ENCODE measurements at regions not wholly inside any gene's neighbourhood (a gene's known extent, or its start where the extent isn't known, plus 50 kb on each side); places are given as distances from the start of the nearest gene placed in this dataset.
A peak's percentile ranks its signal among the peaks of the same experiment; 100 is the strongest.

DNA sequence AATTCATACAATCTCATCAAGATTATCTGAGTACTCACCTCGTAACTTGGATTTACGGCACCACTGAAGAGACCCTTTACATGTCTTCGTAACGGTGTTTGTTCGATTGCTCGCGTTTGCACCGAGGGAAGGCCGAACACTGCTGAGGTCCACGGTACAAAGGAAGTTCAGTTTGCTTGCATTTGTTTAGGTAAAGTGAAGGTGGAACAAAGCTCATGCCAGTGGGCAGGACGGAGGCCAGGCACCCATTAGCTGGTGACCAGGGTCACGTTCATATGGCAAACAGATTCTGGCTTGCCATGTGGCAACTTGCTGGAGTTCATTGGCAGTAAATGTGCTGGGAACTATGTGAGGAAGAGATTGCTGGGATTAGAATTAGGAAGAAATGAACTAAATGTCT lies 164.8 kb downstream of the MACROH2A1 start:
- DNase-seq: no peak

DNA sequence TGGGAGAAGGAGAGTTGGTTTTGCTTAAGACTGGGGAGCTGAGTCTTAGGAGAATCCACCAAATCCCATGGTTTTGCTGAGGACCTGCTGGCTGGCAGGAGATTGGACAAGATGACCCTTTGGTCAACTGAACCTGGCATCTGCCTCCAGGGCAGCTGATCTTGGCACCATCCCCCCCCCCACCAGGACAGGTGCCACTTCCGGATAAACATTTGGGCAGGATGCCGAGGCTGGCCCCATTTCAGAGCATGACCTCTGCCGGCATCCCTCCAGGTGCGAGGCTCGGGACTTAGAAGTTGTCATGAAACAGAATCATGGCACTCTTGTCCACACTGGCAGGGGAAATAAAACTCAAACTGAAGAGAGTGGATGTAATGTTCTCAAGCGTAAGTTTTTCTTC lies 165.6 kb downstream of the MACROH2A1 start:
- DNase-seq: no peak

DNA sequence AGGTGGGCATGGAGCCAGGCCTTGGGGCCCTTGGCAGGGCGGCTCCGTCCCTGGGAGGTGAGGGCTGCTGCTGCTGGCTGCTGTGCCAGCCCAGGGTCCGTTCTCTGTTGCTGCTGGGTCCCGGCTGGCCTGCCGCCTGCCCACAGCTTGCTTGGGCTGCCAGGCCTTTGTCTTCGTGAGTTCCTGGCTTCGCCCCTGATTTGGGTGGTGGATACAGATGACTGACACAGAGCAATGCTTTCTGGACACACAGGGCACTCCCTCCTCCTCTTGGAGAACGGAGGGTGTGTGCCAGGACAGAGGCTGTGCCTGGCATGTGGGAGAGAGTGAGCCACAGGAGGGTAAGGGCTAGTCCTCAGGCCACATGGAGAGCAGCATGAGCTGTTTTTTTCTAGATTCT lies 166.1 kb downstream of the MACROH2A1 start:
- DNase-seq: no peak

DNA sequence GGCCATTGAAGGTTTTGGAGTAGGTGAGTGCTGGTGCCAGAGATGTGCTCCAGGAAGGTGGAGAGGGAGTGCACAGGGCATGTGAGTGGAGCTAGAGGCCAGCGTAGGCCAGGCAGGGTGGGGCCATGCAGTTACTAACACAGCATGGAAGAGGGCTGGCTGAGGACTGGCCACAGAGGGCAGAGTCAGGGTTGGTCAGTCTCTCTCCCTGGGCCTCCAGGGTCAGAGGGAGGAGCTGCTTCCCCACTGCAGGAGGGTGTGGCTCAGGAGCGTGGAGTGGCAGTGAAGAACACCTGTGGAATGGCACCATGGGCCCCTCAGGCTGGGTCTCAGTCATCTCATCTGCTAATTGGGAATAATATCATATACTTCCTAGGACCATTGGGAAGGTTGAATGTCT lies 167.7 kb downstream of the MACROH2A1 start:
- DNase-seq: no peak

DNA sequence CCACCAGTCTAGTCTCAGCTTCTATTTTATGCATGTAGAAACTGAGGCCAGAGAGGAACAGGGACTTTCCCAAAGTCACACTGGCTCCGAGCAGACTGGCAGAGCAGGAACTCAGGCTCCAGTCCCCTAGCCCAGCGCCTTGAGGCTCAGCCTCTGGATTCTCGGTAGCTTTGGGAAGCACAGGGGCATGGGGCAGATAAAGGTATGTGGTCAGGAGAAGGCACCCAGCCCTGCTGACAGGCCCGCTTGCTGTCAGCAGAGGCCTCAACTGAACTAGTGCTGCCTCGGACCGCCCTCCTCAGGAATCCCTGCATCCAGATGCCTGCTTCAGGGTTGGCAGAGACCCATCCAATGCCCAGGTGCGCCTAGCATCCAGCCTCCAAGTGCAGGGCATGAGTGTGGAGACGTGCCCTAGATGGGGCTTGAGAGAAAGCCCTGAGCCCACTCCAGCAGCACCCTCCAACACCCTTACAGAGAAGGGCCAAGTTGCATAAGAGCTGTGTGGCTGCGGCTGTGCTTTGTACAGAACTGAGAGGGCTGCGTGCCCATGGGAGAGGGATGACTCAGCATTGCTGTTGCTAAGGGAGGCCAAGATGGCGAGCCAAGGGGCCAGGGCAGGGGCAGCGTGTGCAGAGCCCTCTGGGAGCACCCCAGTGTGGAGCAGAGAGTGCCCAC lies 168.6 kb downstream of the MACROH2A1 start:
- peak; percentile 25 for DNase-seq

DNA sequence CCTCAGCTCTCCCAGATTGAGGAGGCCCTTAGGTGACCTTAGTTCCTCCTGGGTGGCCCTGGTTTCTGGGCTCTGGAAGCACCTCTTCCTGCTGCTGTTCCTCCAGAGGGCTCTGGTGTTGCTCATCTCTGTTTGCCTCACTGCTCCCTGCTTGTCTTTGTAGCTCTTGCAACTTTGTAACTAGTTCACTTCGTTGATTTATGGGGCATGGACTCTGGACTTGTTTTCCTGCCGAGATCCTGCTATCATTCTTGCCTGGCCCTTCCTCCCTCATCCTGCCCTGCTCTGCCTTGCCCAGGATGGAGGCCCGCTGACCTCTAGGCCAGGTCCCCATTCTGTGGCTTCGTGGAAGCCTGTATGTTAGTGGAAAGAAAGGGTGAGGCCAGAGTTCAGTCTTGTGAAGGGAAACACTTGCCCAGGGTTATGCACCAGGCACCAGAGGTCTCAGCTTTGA lies 169.3 kb downstream of the MACROH2A1 start:
- no peak for DNase-seq

DNA sequence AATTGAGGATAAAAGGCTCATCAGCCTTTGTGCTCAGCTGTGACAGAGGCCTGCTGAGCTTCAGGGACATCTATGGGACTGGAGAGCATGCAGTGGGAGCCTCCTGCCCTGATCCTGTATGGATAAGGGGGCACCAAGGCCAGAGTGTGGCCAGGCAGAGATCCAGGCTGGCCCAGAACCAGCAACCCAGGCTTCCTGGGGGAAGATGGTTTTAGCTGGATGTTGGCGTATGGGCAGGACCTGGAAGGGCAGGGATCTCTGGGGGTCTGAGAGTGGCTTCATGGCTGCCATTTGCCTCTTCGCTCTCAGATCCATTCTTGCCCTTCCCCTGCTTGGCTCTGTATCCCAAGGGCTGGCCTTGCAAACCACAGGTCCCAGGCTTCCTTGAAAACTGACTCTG lies 169.9 kb downstream of the MACROH2A1 start:
- no peak for DNase-seq

DNA sequence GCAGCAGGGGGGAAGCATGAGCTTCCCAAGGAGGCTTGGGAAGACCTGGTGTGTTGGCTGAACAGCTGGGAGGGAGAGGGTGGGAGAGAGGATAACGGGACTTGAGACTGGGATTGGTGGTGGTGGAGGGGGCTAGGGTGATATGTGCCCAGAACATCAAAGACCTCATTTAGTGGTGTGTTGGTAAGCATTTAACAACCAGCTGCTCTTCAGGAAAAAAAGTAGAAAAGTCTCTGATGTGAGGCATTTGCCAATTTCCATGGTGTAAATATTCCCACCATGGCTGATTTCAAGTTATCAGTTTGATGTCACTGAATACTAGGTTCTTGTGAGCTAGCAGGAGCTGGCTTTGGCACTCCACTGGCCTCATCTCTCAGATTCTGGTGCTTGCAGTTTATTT lies 170.8 kb downstream of the MACROH2A1 start:
- DNase-seq: no peak

DNA sequence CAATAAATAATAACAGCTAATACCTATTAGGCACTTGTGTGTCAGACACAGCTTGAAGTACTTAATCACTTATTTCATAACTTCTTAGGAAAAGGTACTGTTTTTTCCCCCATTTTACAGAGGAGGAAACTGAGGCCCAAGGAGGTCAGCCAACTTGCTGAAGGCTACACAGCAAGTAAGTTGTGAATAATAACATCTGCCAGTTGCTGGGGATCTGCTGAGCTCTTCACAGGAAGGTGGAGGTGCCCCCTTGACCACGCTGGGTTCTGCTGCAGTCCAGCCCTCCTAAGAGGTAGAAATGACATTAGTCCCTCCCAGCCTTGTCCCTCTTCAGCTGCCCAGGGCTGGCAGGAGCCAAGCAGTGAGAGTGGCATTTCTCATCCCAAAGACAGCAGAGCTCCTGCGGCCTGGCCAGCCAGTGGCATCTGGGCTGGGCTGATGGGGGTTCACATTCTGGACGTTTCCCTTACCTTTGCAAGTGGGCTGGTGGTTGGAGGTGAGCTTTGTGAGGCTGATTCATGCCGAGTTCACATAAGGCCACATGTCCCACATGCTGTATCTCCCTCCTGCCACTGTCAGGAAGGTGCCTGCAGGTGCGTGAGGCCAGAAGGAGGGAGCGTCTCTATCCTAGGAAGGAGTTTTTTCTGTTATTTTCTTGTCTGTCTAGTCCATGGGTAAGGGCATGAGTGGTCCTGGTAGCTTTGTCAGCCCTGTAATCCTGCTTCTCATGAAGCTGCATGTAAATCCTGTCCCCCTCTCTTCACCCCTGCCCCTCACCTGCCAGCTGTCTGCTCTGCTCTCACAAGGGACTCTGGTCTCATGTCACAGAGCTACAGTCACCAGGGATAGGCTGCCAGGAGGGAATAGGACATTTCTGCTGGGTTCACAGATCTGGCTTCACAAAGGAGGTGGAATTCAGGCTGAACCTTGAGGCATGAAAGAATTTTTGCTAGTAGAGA lies 171.7 kb downstream of the MACROH2A1 start:
- no peak for DNase-seq

DNA sequence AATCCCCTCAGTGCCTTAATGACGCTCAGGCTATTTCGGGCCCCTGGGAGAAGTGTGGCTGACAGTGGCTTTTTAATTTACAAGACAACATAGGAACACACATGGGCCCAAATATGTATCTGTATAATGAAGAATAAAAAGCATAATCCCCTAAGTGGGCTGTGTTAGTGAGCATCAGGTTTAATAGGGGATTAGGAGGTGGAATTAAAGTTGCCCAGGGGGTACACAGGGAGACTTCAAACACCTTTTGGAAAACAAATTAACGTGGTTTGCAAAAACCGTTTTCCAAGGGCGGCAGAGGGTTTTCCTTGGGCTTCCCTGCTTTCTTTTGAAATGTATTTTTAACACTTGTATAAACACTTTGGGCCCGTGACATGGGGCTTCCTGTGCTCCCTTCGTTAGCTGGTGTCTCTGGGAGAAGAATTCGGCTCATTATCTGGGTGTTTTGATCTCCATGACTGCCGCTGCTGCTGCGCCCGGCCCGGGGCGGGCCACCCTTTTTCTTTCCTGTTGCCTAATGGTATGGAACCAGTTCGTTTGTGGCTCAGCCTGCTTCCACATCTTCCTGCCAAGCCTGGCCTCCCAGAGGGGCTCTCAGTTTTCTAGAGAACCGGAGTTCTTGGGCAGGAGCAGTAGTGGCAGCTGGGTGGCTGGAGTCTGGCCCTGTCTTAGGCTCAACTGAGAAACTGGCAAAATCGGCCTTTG lies 173.0 kb downstream of the MACROH2A1 start:
- no peak for DNase-seq

DNA sequence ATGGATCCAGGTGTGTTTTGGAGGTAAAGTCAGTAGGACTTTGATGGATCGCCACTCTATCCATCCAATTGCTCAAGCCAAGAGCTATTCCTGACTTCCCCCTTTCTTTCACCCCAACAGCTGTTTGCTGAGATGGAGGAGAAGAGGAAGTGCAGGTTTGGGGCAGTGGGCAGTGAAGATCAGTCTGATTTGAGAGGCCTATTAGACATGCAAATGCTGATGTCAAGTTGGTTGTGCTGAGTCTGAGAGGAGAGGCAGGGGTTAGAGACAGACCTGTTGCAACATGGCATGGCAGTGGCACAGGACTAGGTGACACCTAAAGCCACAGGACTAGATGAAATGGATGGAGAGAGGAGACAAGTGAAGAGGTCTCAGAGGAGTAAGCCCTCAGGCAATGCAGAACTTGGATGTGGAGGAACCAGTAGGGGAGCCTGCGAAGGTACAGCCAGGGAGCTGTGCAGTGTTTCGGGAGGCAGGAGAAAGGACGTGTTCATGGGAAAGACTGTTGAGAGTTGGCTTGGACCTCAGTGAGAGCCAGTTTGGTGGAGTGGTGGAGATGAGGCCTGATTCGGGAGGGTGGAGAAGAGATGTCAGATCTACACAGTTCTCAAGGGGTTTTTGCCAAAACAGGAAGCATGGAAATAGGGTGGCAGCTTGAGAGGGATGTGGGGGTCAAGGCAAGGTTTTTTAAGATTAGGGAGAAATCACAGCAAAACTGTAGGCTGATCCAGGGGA lies 175.0 kb downstream of the MACROH2A1 start:
- DNase-seq: no peak

DNA sequence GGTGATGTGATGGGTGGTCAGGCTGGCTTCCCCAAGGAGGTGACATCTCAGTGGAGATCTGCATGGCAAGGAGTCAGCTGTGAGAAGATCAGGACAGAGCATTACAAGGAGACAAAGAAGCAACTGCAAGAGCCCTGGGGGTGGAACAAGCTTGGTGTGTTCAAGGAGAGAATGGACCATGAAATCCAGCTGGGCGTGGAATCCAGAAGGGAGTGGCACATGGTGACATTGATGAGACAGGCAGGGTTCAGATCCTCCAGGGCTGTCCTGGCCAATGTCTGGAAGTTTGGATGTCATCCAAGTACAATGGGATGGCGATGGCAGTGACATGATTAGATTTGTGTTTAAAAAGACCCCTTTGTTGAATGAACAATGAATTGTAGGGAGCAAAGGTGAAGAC lies 175.6 kb downstream of the MACROH2A1 start:
- no peak for DNase-seq

DNA sequence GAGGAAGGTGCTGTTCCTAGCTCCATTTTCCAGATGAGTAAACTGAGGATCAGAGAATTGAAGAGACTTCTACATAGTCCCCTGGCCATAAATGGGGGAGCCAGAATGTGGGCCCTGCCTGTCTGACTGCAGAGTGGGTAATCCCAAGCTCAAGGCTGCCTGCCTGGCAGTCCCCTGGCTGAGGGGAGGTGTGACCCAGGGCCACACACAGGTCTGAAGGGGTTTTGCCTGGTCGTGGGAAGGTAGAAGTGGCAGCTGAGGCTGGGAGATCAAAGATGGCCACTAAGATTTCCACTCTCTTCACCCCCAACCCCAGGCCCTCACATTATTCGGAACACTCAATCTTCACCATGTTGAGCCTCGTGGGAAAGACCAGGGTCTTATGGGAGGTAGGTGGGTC lies 176.3 kb downstream of the MACROH2A1 start:
- DNase-seq: no peak

DNA sequence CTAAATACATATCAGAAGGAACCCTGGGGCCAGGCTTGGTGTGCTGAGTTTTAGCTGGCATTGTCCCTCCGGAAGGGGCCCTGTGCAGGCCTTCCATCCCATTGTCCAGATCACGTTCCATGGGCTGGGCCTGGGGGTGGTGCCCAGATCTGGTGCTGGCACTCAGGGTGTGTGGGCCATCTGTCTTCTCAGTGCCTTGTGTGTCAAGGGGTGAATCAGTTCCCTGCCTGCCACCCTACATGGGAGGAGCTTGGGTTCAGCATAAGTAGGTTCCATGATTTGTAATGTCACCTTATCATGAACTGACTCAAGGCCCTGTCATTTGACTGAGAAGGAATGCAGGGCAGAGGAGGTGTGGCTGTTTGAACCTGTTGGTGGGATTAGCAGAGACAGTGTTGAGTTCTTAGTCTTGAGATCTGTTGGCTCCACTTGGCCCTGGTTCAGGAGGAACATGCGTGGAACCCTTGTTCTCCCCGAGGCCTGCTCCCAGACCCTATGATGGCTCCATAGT lies 176.8 kb downstream of the MACROH2A1 start:
- DNase-seq: no peak

DNA sequence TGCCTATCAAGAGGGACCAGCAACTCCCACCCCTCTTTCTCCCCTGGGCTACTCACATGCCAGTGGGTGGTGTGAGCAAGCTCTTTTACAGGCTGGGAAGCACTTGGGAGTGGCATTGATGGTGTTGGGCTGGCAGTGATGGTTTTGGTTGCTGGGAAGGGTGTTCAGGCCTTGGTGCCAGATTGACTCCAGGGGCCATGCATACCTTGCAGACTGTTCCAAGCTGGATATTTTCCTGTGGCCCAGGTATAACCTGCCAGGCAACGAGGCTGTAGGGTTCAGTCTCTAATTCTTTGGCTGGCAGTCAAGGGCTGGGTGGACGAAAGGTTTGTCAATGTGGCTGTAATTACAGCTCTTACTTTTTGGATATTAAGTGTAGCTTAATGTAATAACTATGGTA lies 177.3 kb downstream of the MACROH2A1 start:
- DNase-seq: no peak

DNA sequence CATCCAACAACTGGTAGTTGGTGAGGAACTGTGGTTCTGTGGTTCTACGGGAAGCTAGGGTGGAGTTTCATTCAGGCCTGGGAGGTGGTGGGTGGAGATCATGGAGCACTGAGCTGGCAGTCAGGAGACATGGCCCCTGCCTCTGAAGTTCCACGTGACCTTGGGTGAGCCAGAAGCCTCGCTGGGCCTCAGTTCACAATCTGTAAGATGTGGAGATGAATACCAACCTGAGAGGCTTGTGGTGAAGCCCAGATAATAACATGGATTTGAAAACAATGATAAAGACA lies 177.9 kb downstream of the MACROH2A1 start:
- no peak for DNase-seq

DNA sequence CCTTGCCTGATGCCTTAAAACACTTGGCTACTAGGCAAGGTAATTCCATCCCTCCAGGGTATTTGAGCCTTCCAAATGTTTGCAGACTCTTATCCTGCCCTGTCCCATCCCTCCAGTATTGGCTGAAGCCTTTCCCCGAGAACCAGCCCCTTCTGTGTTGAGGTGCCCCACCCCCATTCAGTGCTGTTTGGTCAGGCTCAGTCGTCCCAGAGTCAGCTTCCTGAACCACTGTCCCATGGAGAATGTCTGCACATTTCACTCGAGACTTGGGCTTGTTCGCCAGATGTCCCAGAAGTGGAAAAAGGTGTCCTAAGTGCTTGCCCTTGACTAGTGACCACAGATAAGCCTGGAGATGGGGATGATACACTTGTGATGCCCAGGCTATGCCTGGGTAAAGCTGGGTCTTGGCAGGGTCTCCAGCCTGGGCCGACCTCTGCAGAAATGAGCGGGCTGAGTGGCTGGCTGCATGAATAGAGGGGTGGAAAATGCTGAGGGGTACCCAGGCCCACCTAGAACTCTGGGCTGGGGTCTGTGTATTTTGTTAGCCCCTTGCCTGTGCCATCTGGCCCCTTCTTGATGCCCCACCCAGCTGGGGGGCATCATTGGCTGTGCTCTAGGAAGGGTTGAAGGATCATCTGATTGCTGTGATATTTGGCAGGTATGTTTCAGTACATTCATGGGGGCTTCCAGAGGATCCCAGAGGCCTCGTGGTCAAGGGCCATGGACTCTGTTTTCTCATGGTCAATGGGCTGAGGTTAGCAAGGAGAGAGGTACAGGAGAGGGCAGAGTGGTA lies 178.4 kb downstream of the MACROH2A1 start:
- no peak for DNase-seq

DNA sequence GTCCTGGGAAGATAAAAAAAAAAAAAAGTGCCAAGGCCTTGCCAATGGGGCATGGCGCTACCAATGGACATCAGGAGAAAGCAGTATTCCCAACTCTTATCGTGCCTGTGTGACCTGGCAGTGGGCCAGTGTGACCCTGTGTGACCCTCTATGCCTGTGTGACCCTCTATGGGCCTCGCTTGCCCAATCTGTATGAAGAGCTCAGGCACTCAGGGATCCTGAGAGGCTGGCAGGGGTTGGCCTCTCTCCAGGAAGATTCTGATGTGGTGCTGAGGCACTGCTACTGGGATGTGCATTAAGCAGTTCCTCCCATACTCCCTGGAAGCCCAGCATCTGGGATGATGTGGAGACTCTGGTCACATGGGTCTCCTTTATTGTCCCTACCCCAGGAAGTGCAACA lies 179.2 kb downstream of the MACROH2A1 start:
- no peak for DNase-seq

DNA sequence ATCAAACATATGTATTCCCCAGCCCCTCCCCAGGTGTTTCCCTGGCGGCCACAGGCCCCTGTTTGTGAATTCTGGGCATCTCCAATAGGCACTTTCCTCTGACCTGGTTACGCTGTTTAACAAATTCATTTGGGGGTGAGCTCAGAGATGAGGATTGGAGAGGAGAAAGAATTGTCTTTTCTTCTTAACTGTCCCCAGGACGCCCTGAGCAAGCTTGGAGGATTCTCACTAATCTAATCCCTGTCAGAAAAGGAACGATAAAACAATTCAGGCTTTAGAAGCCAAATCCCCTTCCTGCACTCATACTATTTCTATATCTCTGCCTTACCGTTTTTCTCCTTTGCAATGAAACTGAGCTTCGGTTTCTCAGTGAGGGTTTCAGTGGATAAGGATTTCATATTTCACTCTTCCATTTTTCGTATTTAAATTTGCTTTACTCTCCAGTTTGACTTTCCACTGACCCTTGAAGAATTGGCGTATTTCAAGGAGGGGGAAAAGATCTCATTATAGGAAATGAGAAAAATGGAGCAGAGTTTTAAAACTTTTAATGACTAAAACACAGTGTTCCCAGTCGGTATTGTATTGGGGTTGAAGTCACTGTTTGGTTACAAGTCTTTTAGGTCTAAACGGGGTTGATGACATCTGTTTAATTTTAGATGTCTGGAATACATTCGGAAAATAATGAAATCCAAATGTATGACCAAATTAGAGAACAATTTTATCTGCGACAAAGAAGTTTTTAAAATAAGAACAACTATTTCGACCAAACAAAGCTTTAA lies 180.1 kb downstream of the MACROH2A1 start:
- DNase-seq: no peak

DNA sequence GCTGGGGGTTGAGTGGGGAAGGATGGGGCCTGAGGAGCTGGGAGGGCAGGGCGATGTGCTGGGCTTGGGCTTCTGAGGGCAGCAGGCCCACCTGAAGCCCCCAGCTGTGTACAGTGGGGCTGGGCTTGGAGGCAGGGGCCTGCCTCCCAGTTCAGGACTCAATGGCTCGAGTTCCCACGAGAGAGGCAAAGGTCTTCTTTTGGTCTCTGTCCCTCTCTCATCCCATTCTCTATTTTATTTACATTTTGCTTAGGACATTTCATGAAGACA lies 180.6 kb downstream of the MACROH2A1 start:
- DNase-seq: no peak

DNA sequence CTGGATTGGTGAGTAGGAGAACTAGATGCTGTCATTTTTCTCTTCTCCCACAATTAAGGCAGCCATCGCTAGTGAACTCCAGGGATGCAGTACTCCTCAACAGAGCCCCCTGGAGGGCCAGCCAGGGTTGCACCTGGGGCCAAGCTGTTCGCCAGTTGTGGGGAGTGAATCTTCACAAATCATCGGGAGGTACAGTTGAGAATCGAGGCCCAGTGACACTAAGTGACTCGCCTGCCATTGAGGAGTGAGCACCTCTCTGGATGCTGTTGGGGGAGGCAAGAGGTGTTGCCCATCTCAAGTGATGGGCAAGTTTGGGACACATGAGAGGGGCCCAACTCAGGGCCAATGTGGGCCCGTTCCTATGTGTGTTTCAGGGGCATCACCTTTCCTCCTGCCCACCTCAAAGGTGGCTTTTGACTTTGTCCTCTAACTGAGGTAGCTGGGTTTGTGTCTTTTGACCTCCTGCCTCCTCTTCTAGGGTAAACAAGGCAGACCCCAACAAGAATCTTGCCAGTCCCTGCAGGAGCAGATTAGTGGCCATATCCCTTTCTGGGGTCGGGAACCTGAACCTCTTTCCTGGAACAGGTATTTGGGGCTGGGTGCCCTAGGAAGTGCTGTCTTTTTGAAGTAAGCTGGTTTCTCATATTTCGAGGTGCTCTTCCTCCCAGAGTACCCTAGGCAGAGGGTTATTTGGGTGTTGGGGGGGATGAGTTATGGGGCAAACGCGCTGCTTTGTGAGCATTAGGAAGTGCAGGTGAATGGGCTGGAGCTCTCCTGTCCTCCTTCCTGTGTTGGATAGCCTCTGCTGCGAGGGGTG lies 181.2 kb downstream of the MACROH2A1 start:
- DNase-seq: no peak

Measured in activated CD4-positive, alpha-beta T cell treated with anti-CD3 and anti-CD28 coated beads, Interleukin-2, amount 50 U/mL, for 16 hours (primary cell).